Kidney (tissue), 13 donors: ENCODE measurements at regions not wholly inside any gene's neighbourhood (a gene's known extent, or its start where the extent isn't known, plus 50 kb on each side); places are given as distances from the start of the nearest gene placed in this dataset.

Experiments used
- DNase-seq, 5 donors: peaks; one replicate each; pipeline ENCODE4 v3.0.0-alpha.2; 2013 to 2020
- FAIRE-seq: peaks from 2 replicates; lab custom pipeline; 2012; peaks lifted over from hg19 to GRCh38; lab: Jason Lieb, UNC
- H3K27ac ChIP-seq, 2 donors: one replicate each; pipeline ENCODE4 v1.7.0; 2013; ENCODE audit warnings: low read depth in 2 of 2, low read length in 2 of 2, inconsistent platforms in 1 of 2
- H3K27me3 ChIP-seq: one replicate; pipeline ENCODE4 v1.7.1; 2013; ENCODE audit warnings: low read length, inconsistent platforms; ENCODE audit not compliant: control insufficient read depth, insufficient read depth
- H3K36me3 ChIP-seq, 3 donors: one replicate each; pipeline versions ENCODE4 v1.7.0 to v1.7.1; 2013; ENCODE audit warnings: low read length in 3 of 3, control low read depth in 1 of 3, inconsistent platforms in 1 of 3; ENCODE audit not compliant: insufficient read depth in 3 of 3, control insufficient read depth in 2 of 3
- H3K4me1 ChIP-seq, 3 donors: one replicate each; pipeline versions ENCODE4 v1.7.0 to v1.7.1; 2013; ENCODE audit warnings: low read length in 3 of 3, inconsistent platforms in 1 of 3, low read depth in 1 of 3; ENCODE audit not compliant: control insufficient read depth in 2 of 3, insufficient read depth in 2 of 3
- H3K4me3 ChIP-seq, 3 donors: one replicate each; pipeline versions ENCODE4 v1.7.0 to v1.8.1; 2013; ENCODE audit warnings: low read length in 3 of 3, control low read depth in 1 of 3, inconsistent platforms in 1 of 3
- H3K9ac ChIP-seq, 3 donors: one replicate each; pipeline versions ENCODE4 v1.7.0 to v1.7.1; 2013; ENCODE audit warnings: low read length in 3 of 3, control low read depth in 1 of 3, inconsistent platforms in 1 of 3
- H3K9me3 ChIP-seq, 3 donors: one replicate each; pipeline versions ENCODE4 v1.7.0 to v1.7.1; 2013; ENCODE audit warnings: low read length in 3 of 3, control low read depth in 1 of 3, inconsistent platforms in 1 of 3; ENCODE audit not compliant: control insufficient read depth in 2 of 3, insufficient read depth in 1 of 3
- intact Hi-C: fragments of 100-400 bp; cut with DNase I; formaldehyde crosslinking; loops from one replicate; pipeline ENCODE4 v1.11.1; 2022
- TF ChIP-seq, protein P1 (sequence below): IDR thresholded peaks from 3 replicates; pipeline ENCODE4 v1.5.1; 2012; ENCODE audit warnings: mild to moderate bottlenecking, moderate library complexity, borderline replicate concordance; ENCODE audit not compliant: insufficient read depth; ENCODE audit errors: extremely low read depth
- donor health status: control.
- donor health status: control.
- donor health status: control.
- donor health status: control.
- donor health status: control.
- donor health status: DM: yes; HTN: yes; CAD: no.
- donor health status: Normal renal cell carcinoma (clear cell type).

DNA sequence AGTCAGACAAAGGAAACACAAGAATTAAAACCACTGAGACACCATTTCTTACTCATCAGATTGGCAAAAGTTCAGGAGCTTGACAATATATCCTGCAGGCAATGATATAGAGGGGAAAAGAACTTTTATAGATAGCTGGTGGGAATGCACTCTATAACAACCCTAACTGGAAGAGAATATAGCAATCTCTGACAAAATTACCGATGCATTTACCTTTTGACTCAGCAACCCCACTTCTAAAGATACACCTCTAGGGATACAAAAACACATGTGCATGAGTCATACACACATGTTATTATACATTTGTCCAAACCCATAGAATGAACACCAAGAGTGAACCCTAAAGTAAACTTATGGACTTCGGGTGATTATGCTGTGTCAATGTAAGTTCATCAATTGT, 79.4 kb upstream of the SRD5A2 start:
- intact Hi-C loops: no loop called here
- no peaks in the 10 kb centered on the region for H3K4me1 ChIP-seq

GRCh38 chr2:31654241-31654640, 73.5 kb upstream of the SRD5A2 start:
- intact Hi-C loops: no loop called here
- Histone ChIP-seq H3K27me3 (no peaks in the 10 kb centered on the region), H3K27ac (no peak overlapping the region), H3K36me3 (no peaks in the 10 kb centered on the region), H3K9ac (no peak overlapping the region), H3K4me3 (no peak overlapping the region), H3K9me3 (no peaks in the 10 kb centered on the region), H3K4me1 (no peaks in the 10 kb centered on the region)
- FAIRE-seq (no peak), DNase-seq (no peak)
- TF ChIP-seq, protein P1, sequence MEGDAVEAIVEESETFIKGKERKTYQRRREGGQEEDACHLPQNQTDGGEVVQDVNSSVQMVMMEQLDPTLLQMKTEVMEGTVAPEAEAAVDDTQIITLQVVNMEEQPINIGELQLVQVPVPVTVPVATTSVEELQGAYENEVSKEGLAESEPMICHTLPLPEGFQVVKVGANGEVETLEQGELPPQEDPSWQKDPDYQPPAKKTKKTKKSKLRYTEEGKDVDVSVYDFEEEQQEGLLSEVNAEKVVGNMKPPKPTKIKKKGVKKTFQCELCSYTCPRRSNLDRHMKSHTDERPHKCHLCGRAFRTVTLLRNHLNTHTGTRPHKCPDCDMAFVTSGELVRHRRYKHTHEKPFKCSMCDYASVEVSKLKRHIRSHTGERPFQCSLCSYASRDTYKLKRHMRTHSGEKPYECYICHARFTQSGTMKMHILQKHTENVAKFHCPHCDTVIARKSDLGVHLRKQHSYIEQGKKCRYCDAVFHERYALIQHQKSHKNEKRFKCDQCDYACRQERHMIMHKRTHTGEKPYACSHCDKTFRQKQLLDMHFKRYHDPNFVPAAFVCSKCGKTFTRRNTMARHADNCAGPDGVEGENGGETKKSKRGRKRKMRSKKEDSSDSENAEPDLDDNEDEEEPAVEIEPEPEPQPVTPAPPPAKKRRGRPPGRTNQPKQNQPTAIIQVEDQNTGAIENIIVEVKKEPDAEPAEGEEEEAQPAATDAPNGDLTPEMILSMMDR: no peak

More for the DNA sequence above, 79.4 kb upstream of the SRD5A2 start:
- DNase-seq (no peak), FAIRE-seq (no peak)
- no peak overlapping the region for H3K27ac ChIP-seq
- no peak overlapping the region for H3K4me3 ChIP-seq
- H3K9me3 ChIP-seq: no peaks in the 10 kb centered on the region
- no peaks in the 10 kb centered on the region for H3K27me3 ChIP-seq
- no peaks in the 10 kb centered on the region for H3K36me3 ChIP-seq
- TF ChIP-seq, protein P1: no peak
- no peak overlapping the region for H3K9ac ChIP-seq

GRCh38 chr2:31651736-31652135, 71.0 kb upstream of the SRD5A2 start:
- Histone ChIP-seq H3K4me1 (no peaks in the 10 kb centered on the region), H3K4me3 (no peak overlapping the region), H3K9ac (no peak overlapping the region), H3K27ac (no peak overlapping the region), H3K36me3 (no peaks in the 10 kb centered on the region), H3K27me3 (no peaks in the 10 kb centered on the region), H3K9me3 (no peaks in the 10 kb centered on the region)
- TF ChIP-seq, protein P1: no peak
- intact Hi-C loops: no loop called here
- no peak for FAIRE-seq
- no peak for DNase-seq

GRCh38 chr2:31651267-31651666, 70.5 kb upstream of the SRD5A2 start:
- no peak for FAIRE-seq
- no peak overlapping the region for H3K9ac ChIP-seq
- H3K27me3 ChIP-seq: no peaks in the 10 kb centered on the region
- no peaks in the 10 kb centered on the region for H3K4me1 ChIP-seq
- H3K9me3 ChIP-seq: no peaks in the 10 kb centered on the region
- H3K27ac ChIP-seq: no peak overlapping the region
- intact Hi-C loops: no loop called here
- H3K36me3 ChIP-seq: no peaks in the 10 kb centered on the region
- H3K4me3 ChIP-seq: no peak overlapping the region
- DNase-seq: no peak
- TF ChIP-seq, protein P1: no peak
